Astrocyte (in vitro differentiated cells and primary cell): ENCODE measurements at regions not wholly inside any gene's neighbourhood (a gene's known extent, or its start where the extent isn't known, plus 50 kb on each side); places are given as distances from the start of the nearest gene placed in this dataset.

ENCODE experiments used
- EZH2 ChIP-seq: IDR thresholded peaks from 2 replicates; pipeline ENCODE4 v1.6.1; 2012; ENCODE audit warnings: mild to moderate bottlenecking, low read length, inconsistent platforms; ENCODE audit not compliant: insufficient read depth
- TF ChIP-seq, protein P1 (sequence below): IDR thresholded peaks from 2 replicates; pipeline ENCODE4 v1.5.1; 2011; ENCODE audit warnings: low read depth, mild to moderate bottlenecking, inconsistent platforms, low read length, moderate library complexity; ENCODE audit not compliant: insufficient read depth

DNA sequence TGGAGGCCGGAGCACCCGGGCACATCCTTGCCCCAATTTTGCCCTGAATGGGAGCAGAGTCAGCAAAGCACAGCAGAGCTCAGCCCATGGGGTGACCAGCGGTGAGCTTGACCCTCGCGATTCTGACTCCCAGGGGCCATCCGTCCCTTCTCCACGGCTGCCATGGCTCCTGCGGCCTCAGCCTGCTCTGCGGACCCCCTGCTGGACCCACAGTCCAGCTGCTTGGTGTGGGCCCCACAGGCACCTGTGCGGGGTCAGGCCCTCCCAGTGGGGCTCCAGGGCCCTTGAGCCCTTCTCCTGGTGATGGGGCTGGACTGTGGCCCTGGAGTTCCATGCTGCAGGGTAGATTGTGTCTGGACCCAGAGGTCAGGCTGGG, 144.2 kb downstream of the ENGASE start:
- TF ChIP-seq EZH2: no peak
- TF ChIP-seq, protein P1, sequence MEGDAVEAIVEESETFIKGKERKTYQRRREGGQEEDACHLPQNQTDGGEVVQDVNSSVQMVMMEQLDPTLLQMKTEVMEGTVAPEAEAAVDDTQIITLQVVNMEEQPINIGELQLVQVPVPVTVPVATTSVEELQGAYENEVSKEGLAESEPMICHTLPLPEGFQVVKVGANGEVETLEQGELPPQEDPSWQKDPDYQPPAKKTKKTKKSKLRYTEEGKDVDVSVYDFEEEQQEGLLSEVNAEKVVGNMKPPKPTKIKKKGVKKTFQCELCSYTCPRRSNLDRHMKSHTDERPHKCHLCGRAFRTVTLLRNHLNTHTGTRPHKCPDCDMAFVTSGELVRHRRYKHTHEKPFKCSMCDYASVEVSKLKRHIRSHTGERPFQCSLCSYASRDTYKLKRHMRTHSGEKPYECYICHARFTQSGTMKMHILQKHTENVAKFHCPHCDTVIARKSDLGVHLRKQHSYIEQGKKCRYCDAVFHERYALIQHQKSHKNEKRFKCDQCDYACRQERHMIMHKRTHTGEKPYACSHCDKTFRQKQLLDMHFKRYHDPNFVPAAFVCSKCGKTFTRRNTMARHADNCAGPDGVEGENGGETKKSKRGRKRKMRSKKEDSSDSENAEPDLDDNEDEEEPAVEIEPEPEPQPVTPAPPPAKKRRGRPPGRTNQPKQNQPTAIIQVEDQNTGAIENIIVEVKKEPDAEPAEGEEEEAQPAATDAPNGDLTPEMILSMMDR: no peak
